Panc1 (cell line): ENCODE measurements at regions not wholly inside any gene's neighbourhood (a gene's known extent, or its start where the extent isn't known, plus 50 kb on each side); places are given as distances from the start of the nearest gene placed in this dataset.

Experiments used
- ATAC-seq: fragments of 200-7000 bp; cut with Tn5 transposase; 2 replicates; pipeline ENCODE4 v1.9.1; 2020; ENCODE audit warnings: mild to moderate bottlenecking, moderate library complexity
- BruUV-seq: library from RNA; stranded (reverse); fragments of 400-500 nt; replicated peaks from 2 replicates; lab custom pipeline; 2021; lab: Mats Ljungman, UMichigan
- CTCF ChIA-PET: fragments of 300-600 bp; sonication (Branson Sonifier 250); formaldehyde crosslinking; loops from one replicate; lab custom pipeline; 2022; ENCODE audit warnings: antibody characterized with exemption; lab: Charles Lee
- POLR2A ChIA-PET: fragments of 300-600 bp; sonication (Branson Sonifier 250); formaldehyde crosslinking; loops from one replicate; lab custom pipeline; 2022; ENCODE audit warnings: antibody characterized with exemption; lab: Charles Lee
- DNase-seq: peaks from one replicate; pipeline ENCODE4 v3.0.0-alpha.2; 2010; ENCODE audit warnings: low read depth, low spot score
- H3K27ac ChIP-seq: 2 replicates; pipeline ENCODE4 v1.5.1; 2011; ENCODE audit warnings: mild to moderate bottlenecking, low read length, inconsistent platforms
- H3K27me3 ChIP-seq: fragments of 200-500 bp; sonication (Bioruptor generic); 2 replicates; pipeline ENCODE4 v1.6.0; 2014; ENCODE audit warnings: low read length, inconsistent platforms; ENCODE audit not compliant: control insufficient read depth, insufficient read depth
- H3K36me3 ChIP-seq: fragments of 200-500 bp; sonication (Bioruptor generic); 2 replicates; pipeline ENCODE4 v1.5.1; 2014; ENCODE audit warnings: inconsistent platforms, mild to moderate bottlenecking, low read length, moderate library complexity; ENCODE audit not compliant: control insufficient read depth, insufficient read depth
- H3K4me1 ChIP-seq: 2 replicates; pipeline ENCODE4 v1.5.1; 2011; ENCODE audit warnings: inconsistent platforms, mild to moderate bottlenecking, low read length, moderate library complexity; ENCODE audit not compliant: control insufficient read depth, insufficient read depth
- H3K4me3 ChIP-seq, 2 experiments: 2 replicates each; pipeline ENCODE4 v1.5.1; 2011 to 2012; ENCODE audit warnings: low read depth in 2 of 2, low read length in 2 of 2, mild to moderate bottlenecking in 2 of 2, inconsistent platforms in 1 of 2, moderate library complexity in 1 of 2
- H3K9me3 ChIP-seq: fragments of 200-500 bp; sonication (Bioruptor generic); 2 replicates; pipeline ENCODE4 v1.5.1; 2014; ENCODE audit warnings: low read depth, mild to moderate bottlenecking, inconsistent platforms, low read length, moderate library complexity; ENCODE audit not compliant: control insufficient read depth, insufficient read depth
- CTCF ChIP-seq: fragments of 450-650 bp; IDR thresholded peaks from 2 replicates; pipeline ENCODE4 v1.5.1; 2017; ENCODE audit warnings: mild to moderate bottlenecking
- POLR2AphosphoS5 ChIP-seq: IDR thresholded peaks from 2 replicates; pipeline ENCODE4 v1.6.1; 2012; ENCODE audit warnings: mild to moderate bottlenecking, low read depth, low read length, moderate library complexity
- SIN3A ChIP-seq: IDR thresholded peaks from 2 replicates; pipeline ENCODE4 v1.6.1; 2012; ENCODE audit warnings: low read depth, mild to moderate bottlenecking, low read length, moderate library complexity, borderline replicate concordance; ENCODE audit not compliant: insufficient read depth
- TCF7L2 ChIP-seq: IDR thresholded peaks from 2 replicates; pipeline ENCODE4 v1.6.1; 2011; ENCODE audit warnings: mild to moderate bottlenecking, low read depth, low read length, inconsistent platforms
- in situ Hi-C: cut with HindIII; loops from 2 replicates; pipeline ENCODE4 v1.10.0; 2016; ENCODE audit warnings: low sequenced_read_pairs, low pct_unique_long_range_greater_than_20kb
- intact Hi-C: fragments of 100-400 bp; cut with micrococcal nuclease; formaldehyde crosslinking; loops from one replicate; pipeline ENCODE4 v1.10.0; 2022; ENCODE audit not compliant: unreplicated experiment
- TF ChIP-seq, protein P1 (sequence below), 2 experiments: IDR thresholded peaks; 2 replicates each; pipeline ENCODE4 v1.6.1; 2011 to 2012; ENCODE audit warnings: low read depth in 2 of 2, control low read depth in 1 of 2, low read length in 1 of 2, mild to moderate bottlenecking in 1 of 2, moderate library complexity in 1 of 2; ENCODE audit not compliant: insufficient read depth in 1 of 2

DNA sequence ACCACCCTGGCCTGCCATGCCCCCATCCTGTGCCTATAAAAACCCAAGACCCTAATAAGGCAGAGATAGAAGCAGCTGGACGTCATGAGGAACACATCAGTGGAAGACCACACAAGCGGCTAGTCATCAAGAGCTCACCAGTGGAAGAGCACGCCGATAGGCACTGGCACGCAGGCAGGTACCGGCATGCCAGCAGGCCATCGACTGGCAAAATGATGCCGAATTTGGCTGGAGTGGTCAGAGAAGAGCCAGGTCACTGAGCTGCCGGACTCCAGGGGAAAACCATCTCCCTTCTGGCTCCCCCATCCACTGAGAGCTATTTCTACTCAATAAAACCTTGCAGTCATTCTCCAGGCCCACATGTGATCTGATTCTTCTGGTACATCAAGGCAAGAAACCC is 227.6 kb upstream of the EXOC2 start:
- peaks cover 3% of the 10 kb centered on the region; the same call in 1 of the 2 replicates for H3K9me3 ChIP-seq
- ATAC-seq (no peak), DNase-seq (no peak)
- BruUV-seq = no TSS peak
- in situ Hi-C loops = no loop called here
- H3K27ac ChIP-seq = no peak overlapping the region
- TF ChIP-seq SIN3A = no peak
- TF ChIP-seq, protein P1, sequence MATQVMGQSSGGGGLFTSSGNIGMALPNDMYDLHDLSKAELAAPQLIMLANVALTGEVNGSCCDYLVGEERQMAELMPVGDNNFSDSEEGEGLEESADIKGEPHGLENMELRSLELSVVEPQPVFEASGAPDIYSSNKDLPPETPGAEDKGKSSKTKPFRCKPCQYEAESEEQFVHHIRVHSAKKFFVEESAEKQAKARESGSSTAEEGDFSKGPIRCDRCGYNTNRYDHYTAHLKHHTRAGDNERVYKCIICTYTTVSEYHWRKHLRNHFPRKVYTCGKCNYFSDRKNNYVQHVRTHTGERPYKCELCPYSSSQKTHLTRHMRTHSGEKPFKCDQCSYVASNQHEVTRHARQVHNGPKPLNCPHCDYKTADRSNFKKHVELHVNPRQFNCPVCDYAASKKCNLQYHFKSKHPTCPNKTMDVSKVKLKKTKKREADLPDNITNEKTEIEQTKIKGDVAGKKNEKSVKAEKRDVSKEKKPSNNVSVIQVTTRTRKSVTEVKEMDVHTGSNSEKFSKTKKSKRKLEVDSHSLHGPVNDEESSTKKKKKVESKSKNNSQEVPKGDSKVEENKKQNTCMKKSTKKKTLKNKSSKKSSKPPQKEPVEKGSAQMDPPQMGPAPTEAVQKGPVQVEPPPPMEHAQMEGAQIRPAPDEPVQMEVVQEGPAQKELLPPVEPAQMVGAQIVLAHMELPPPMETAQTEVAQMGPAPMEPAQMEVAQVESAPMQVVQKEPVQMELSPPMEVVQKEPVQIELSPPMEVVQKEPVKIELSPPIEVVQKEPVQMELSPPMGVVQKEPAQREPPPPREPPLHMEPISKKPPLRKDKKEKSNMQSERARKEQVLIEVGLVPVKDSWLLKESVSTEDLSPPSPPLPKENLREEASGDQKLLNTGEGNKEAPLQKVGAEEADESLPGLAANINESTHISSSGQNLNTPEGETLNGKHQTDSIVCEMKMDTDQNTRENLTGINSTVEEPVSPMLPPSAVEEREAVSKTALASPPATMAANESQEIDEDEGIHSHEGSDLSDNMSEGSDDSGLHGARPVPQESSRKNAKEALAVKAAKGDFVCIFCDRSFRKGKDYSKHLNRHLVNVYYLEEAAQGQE (IDR thresholded peaks at IDR 0.05; ENCODE audit: insufficient read depth in 1 of 2, low read depth in 2 of 2, low read length in 1 of 2) = no peak
- no peaks in the 10 kb centered on the region for H3K27me3 ChIP-seq
- no peak overlapping the region for H3K4me3 ChIP-seq
- intact Hi-C loops = no loop called here
- H3K4me1 ChIP-seq = no peaks in the 10 kb centered on the region
- POLR2A ChIA-PET = no interaction called here
- no peaks in the 10 kb centered on the region for H3K36me3 ChIP-seq
- CTCF ChIA-PET = no interaction called here

- in situ Hi-C loops = no loop called here
- ATAC-seq = no peak
- no peaks in the 10 kb centered on the region for H3K27me3 ChIP-seq
- ChIA-PET POLR2A (no interaction called here), CTCF (no interaction called here)
- no peaks in the 10 kb centered on the region for H3K36me3 ChIP-seq
- BruUV-seq = no TSS peak
- no peak for TF ChIP-seq TCF7L2
- TF ChIP-seq CTCF = no peak
- TF ChIP-seq POLR2AphosphoS5 = no peak
- TF ChIP-seq SIN3A = no peak
- TF ChIP-seq, protein P1 (IDR thresholded peaks at IDR 0.05; ENCODE audit: insufficient read depth in 1 of 2, low read depth in 2 of 2, low read length in 1 of 2) = no peak
- H3K27ac ChIP-seq = no peak overlapping the region
- DNase-seq = no peak
- H3K4me1 ChIP-seq = no peaks in the 10 kb centered on the region
- H3K4me3 ChIP-seq = no peak overlapping the region
- peaks cover 3% of the 10 kb centered on the region; the same call in 1 of the 2 replicates for H3K9me3 ChIP-seq
- intact Hi-C loops = loop anchor here (10.0 kb wide), 1 partner anchor 415 kb away; no protein-coding TSS in a partner anchor
Measured at GRCh38 chr6:919500-919899, 226.6 kb upstream of the EXOC2 start.
